Psoas muscle (tissue), 7 donors: ENCODE measurements at regions not wholly inside any gene's neighbourhood (a gene's known extent, or its start where the extent isn't known, plus 50 kb on each side); places are given as distances from the start of the nearest gene placed in this dataset.

Experiments
- ATAC-seq, 4 donors: fragments of 200-7000 bp; cut with Tn5 transposase; one replicate each; pipeline ENCODE4 v1.9.1; 2020; ENCODE audit warnings: moderate library complexity in 3 of 4, mild to moderate bottlenecking in 2 of 4
- DNase-seq, 2 donors: peaks; one replicate each; pipeline ENCODE4 v3.0.0-alpha.2; 2020
- H3K27ac ChIP-seq: fragments of 200-600 bp; one replicate; pipeline ENCODE4 v1.8.0; 2022
- H3K27me3 ChIP-seq, 3 donors: fragments of 200-600 bp in 1 of 3; one replicate each; pipeline versions ENCODE4 v1.6.1 to v1.8.0; 2013 to 2022; ENCODE audit warnings: low read length in 2 of 3, mild to moderate bottlenecking in 2 of 3, moderate library complexity in 1 of 3; ENCODE audit not compliant: insufficient read depth in 3 of 3
- H3K36me3 ChIP-seq, 2 donors: fragments of 200-600 bp in 1 of 2; one replicate each; pipeline versions ENCODE4 v1.6.1 to v1.8.0; 2013 to 2022; ENCODE audit warnings: low read depth in 1 of 2, mild to moderate bottlenecking in 1 of 2, moderate library complexity in 1 of 2; ENCODE audit not compliant: insufficient read depth in 1 of 2
- H3K4me1 ChIP-seq: fragments of 200-600 bp; one replicate; pipeline ENCODE4 v1.8.0; 2022
- H3K4me3 ChIP-seq: fragments of 200-600 bp; one replicate; pipeline ENCODE4 v1.8.0; 2022; ENCODE audit warnings: mild to moderate bottlenecking
- H3K9me3 ChIP-seq: fragments of 200-600 bp; one replicate; pipeline ENCODE4 v1.8.0; 2022
- WGBS, 3 donors: extraction: QIAGEN DNeasy Blood & Tissue Kit; methylation state at CpG; one replicate each; pipeline versions ENCODE4 v1.1.6 to v1.1.7; 2013; 5-methylcytosine and 5-hydroxymethylcytosine counted together
- intact Hi-C, 2 donors: fragments of 100-400 bp; cut with DNase I; formaldehyde crosslinking; loops; one replicate each; pipeline versions ENCODE4 v1.11.0 to v1.14.2; 2022
- TF ChIP-seq, protein P1 (sequence below): fragments of 200-600 bp; IDR thresholded peaks from one replicate; pipeline ENCODE4 v1.8.0; 2022; ENCODE audit warnings: antibody characterized with exemption
- donor health status: healthy with polysubstance abuse.
- donor health status: DM: no; HTN: no; CAD: no; lungs with moderate emphysema.
- donor health status: Bipolar disorder and iron deficiency.
- donor health status: healthy.
- donor health status: DM: yes; HTN: yes; CAD: no.
- donor health status: DM: no; HTN: no; CAD: no.
- donor health status: DM: yes; HTN: yes; CAD: no.

DNA sequence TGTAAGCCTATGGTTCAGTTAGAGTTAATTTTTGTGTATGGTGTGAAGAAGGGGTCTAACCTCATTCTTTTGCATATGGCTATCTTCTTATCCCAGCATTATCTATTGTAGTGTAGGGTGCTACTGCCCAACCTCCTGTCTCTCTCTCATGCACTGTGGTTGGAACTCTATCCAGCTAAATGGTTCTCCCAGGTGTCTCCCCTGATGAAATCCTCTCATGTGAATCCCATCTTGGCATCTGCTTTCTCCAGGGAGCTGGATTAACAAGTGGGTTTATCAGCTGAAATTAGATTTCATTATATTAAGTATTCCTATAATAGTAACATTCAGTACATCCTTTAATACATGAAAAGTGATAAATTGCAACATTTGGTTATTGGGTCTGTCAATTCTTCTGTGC is 224.7 kb upstream of the SFRP2 start:
- Histone ChIP-seq H3K36me3 (no peaks in the 10 kb centered on the region), H3K4me3 (no peak overlapping the region), H3K27ac (no peak overlapping the region), H3K4me1 (no peaks in the 10 kb centered on the region), H3K27me3 (no peaks in the 10 kb centered on the region), H3K9me3 (no peaks in the 10 kb centered on the region)
- TF ChIP-seq, protein P1, sequence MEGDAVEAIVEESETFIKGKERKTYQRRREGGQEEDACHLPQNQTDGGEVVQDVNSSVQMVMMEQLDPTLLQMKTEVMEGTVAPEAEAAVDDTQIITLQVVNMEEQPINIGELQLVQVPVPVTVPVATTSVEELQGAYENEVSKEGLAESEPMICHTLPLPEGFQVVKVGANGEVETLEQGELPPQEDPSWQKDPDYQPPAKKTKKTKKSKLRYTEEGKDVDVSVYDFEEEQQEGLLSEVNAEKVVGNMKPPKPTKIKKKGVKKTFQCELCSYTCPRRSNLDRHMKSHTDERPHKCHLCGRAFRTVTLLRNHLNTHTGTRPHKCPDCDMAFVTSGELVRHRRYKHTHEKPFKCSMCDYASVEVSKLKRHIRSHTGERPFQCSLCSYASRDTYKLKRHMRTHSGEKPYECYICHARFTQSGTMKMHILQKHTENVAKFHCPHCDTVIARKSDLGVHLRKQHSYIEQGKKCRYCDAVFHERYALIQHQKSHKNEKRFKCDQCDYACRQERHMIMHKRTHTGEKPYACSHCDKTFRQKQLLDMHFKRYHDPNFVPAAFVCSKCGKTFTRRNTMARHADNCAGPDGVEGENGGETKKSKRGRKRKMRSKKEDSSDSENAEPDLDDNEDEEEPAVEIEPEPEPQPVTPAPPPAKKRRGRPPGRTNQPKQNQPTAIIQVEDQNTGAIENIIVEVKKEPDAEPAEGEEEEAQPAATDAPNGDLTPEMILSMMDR: no peak
- DNase-seq: no peak
- no peak for ATAC-seq
- intact Hi-C loops: no loop called here

DNA sequence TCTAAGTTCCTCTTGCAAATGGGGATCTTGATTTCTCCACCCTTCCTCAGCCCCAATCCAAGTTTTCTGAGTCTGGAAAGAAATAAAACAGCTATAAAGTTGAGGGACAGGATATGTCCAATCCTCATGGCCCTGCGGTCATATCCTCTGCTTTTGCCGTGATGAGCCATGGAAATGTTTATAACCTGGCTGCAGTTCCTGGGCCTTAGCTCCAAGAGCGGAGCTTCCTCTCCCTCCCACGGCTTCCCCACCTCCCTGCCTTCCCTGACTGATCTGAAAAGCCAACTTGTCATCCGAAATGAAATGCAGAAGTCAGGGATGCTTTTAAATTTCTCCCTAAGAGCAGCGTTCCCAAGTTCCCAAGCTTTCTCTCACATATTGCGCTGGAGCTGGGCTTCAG is 221.5 kb upstream of the SFRP2 start:
- WGBS, 3 donors: 64 to 73% (median 65%) methylated on average over 7 of the region's 7 CpGs
- TF ChIP-seq, protein P1: no peak
- no peaks in the 10 kb centered on the region for H3K4me1 ChIP-seq
- intact Hi-C loops: no loop called here
- H3K27me3 ChIP-seq: no peaks in the 10 kb centered on the region
- peak overlapping the region; percentile 10 for H3K27ac ChIP-seq
- H3K9me3 ChIP-seq: no peaks in the 10 kb centered on the region
- ATAC-seq: peak in 2 of 4 donors; percentile 29 to 37
- H3K4me3 ChIP-seq: no peak overlapping the region
- DNase-seq: peak in 1 of 2 donors; percentile 33
- H3K36me3 ChIP-seq: no peaks in the 10 kb centered on the region

DNA sequence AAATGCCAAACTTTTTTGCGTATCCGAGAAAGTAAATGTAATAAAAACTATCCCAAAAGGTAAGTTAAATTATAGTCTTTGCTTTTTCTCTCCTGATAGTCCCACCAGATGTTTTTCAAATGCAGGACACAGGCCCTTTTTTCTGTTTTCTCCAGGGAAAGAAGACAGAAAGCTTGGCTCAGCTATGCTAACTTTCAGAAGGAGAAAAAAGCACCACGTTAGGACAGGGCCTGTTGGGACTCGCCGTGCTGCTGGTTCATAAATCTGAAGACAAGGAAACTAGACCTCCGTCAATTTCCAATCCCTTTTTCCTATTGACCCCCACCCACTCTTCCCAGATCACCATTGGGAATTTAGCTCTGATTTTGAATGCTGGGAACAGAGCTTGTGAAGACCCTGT is 220.9 kb upstream of the SFRP2 start:
- no peaks in the 10 kb centered on the region for H3K36me3 ChIP-seq
- H3K4me1 ChIP-seq: no peaks in the 10 kb centered on the region
- ATAC-seq: peak in 1 of 4 donors; percentile 35
- TF ChIP-seq, protein P1: no peak
- no peaks in the 10 kb centered on the region for H3K9me3 ChIP-seq
- H3K4me3 ChIP-seq: no peak overlapping the region
- no peaks in the 10 kb centered on the region for H3K27me3 ChIP-seq
- H3K27ac ChIP-seq: peak overlapping the region; percentile 10
- WGBS, 3 donors: 49 to 51% (median 50%) methylated on average over 6 of the region's 6 CpGs
- no peak for DNase-seq
- intact Hi-C loops: no loop called here

DNA sequence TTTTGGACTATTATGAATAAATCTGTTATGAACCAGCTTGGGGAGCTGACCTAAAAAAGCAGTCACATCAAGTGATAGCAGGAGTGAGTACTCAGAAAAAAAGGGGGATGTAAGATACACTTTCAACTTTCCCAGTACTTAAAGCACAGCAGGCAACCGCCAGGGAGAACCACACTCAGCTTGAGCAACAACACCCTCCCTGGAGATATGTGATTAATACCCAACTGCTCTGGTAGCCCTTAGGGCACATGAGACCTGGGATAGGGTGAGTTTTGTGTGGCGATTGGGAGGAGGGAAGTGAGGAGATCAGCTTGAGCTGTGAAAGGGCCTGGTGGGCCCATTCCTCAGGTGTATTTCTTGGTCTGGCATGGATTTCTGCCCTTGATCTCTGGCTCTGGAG is 220.3 kb upstream of the SFRP2 start:
- Histone ChIP-seq H3K36me3 (no peaks in the 10 kb centered on the region), H3K27me3 (no peaks in the 10 kb centered on the region), H3K4me1 (no peaks in the 10 kb centered on the region), H3K9me3 (no peaks in the 10 kb centered on the region), H3K4me3 (no peak overlapping the region), H3K27ac (no peak overlapping the region)
- DNase-seq (no peak), ATAC-seq (no peak)
- TF ChIP-seq, protein P1: no peak
- intact Hi-C loops: no loop called here
- 77 to 84% (median 78%) methylated on average over 2 of the region's 2 CpGs for WGBS, 3 donors

DNA sequence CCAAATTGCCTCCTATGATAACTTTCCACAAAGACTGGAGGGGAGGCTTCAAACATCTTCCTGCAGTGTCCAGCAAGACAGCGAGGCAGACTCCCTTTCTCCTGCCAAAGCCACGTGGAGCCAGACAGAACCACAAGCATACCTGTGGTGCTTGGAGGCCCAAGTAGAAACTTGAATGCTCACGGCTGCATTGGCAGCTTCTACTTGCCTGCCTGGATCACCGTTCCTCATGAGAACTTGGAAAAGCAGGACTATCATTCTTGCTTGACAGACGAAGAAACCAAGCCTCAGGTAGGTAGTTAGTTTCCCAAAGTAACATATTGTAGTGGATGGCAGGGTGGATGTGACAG is 216.3 kb upstream of the SFRP2 start:
- no peak for ATAC-seq
- no peaks in the 10 kb centered on the region for H3K27me3 ChIP-seq
- no peak overlapping the region for H3K27ac ChIP-seq
- no peaks in the 10 kb centered on the region for H3K36me3 ChIP-seq
- no peak for DNase-seq
- H3K4me3 ChIP-seq: no peak overlapping the region
- no peaks in the 10 kb centered on the region for H3K4me1 ChIP-seq
- WGBS, 3 donors: 74 to 87% (median 77%) methylated on average over 5 of the region's 5 CpGs
- H3K9me3 ChIP-seq: no peaks in the 10 kb centered on the region
- intact Hi-C loops: no loop called here
- TF ChIP-seq, protein P1: no peak
